ENCODE measurements at regions not wholly inside any gene's neighbourhood (a gene's known extent, or its start where the extent isn't known, plus 50 kb on each side); places are given as distances from the start of the nearest gene placed in this dataset.

GRCh38 chr6:74623027-74623426 is 582.8 kb downstream of the COL12A1 start:
- TF ChIP-seq CTCF (IDR thresholded peaks at IDR 0.05): no peak
- no peak for TF ChIP-seq POLR2A (IDR thresholded peaks at IDR 0.05)
- TF ChIP-seq POLR2AphosphoS5 (IDR thresholded peaks at IDR 0.05): no peak
- no peak for TF ChIP-seq EP300 (IDR thresholded peaks at IDR 0.05; ENCODE audit: low read depth)

Measured in transverse colon (tissue), 4 donors.